Rectal smooth muscle tissue (tissue), 1 donor: ENCODE measurements at regions not wholly inside any gene's neighbourhood (a gene's known extent, or its start where the extent isn't known, plus 50 kb on each side); places are given as distances from the start of the nearest gene placed in this dataset.

Source experiments
- H3K27ac ChIP-seq: one replicate; pipeline ENCODE4 v1.7.0; 2013; ENCODE audit warnings: low read depth, low read length, inconsistent platforms
- H3K27me3 ChIP-seq: one replicate; pipeline ENCODE4 v1.7.0; 2013; ENCODE audit warnings: low read length; ENCODE audit not compliant: control insufficient read depth, insufficient read depth
- H3K36me3 ChIP-seq: one replicate; pipeline ENCODE4 v1.7.0; 2013; ENCODE audit warnings: low read length; ENCODE audit not compliant: control insufficient read depth, insufficient read depth
- H3K4me1 ChIP-seq: one replicate; pipeline ENCODE4 v1.7.0; 2013; ENCODE audit warnings: low read length; ENCODE audit not compliant: control insufficient read depth, insufficient read depth
- H3K4me3 ChIP-seq: one replicate; pipeline ENCODE4 v1.7.0; 2013; ENCODE audit warnings: low read length
- H3K9ac ChIP-seq: one replicate; pipeline ENCODE4 v1.7.0; 2013; ENCODE audit warnings: low read length

DNA sequence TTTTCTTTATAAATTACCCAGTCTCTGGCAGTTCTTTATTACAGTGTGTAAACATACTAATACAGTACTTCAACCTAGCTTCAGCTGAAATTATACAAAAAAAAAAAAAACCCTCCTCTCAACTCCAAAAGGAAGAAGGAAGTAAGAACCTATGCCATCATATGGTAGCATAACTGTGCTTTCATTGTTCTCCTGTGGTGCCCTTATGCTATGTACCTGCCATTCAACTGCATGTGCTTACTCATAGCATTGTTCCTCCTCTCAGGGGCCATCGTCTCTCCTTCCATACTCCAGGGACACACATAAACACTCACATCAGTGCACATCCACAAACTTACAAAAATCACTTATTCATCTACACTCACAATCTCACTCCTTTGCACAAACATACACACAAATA is 470.1 kb upstream of the HS3ST1 start:
- no peaks in the 10 kb centered on the region for H3K4me1 ChIP-seq
- no peak overlapping the region for H3K9ac ChIP-seq
- no peaks in the 10 kb centered on the region for H3K27me3 ChIP-seq
- no peak overlapping the region for H3K27ac ChIP-seq
- no peaks in the 10 kb centered on the region for H3K36me3 ChIP-seq
- no peak overlapping the region for H3K4me3 ChIP-seq

DNA sequence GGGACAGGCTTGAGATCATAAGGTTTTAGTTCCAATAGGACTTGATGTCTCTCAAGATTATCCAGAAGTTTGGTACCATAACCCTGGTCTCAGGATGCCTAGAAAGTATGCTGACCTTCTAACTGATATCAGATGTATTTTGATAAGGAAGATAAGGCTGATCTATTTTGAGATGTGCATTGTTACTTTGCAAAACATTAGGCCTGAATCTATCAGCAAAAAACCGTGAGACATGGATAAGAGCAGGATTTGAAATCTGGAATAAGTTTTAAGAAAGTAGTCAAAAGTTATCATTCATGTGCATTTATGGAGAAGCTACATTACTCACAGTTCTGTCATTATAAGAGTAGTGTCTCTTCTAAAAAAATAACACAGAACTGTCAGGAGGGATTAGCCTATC is 467.1 kb upstream of the HS3ST1 start:
- no peak overlapping the region for H3K9ac ChIP-seq
- no peak overlapping the region for H3K27ac ChIP-seq
- no peak overlapping the region for H3K4me3 ChIP-seq
- H3K4me1 ChIP-seq, result no peaks in the 10 kb centered on the region
- no peaks in the 10 kb centered on the region for H3K36me3 ChIP-seq
- H3K27me3 ChIP-seq, result no peaks in the 10 kb centered on the region

DNA sequence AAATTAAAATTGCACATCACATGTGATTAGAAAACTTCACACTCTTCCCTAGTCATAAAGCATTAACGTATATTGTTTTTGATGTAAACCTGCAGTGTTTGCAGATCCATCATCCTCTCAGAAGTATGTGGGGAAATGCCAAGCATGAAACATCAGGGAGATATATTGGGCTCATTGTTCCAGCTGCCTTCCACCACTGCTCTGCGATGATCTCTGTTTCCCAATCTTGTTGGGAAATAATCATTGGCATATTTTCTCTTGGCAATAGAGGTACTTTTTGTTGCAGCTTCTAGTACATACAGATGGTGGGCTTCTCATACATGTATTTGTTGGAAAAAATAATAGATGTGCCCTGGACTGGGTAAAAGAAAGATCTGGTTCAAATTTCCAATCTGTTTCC is 466.3 kb upstream of the HS3ST1 start:
- Histone ChIP-seq H3K27me3 (no peaks in the 10 kb centered on the region), H3K36me3 (no peaks in the 10 kb centered on the region), H3K4me1 (no peaks in the 10 kb centered on the region), H3K27ac (no peak overlapping the region), H3K9ac (no peak overlapping the region), H3K4me3 (no peak overlapping the region)

DNA sequence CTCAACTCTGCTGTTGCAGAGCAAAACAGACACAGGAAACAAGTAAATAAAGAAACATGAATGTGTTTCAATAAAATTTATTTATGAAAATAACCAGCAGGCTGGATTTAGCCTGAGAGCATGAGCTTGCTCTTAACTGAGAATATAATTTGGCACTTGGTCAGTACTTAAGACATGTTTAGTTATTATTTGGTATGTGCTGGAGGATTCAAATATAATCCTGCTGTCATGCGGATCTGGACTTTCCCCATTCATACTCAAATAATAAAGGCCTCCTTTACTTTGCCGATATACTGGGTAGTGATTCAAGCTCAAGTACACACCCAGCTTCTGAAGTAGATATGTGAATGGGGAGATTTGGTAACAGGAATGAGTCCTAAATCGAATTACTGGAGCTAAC is 465.5 kb upstream of the HS3ST1 start:
- no peak overlapping the region for H3K9ac ChIP-seq
- H3K27me3 ChIP-seq, result no peaks in the 10 kb centered on the region
- H3K27ac ChIP-seq, result no peak overlapping the region
- no peak overlapping the region for H3K4me3 ChIP-seq
- H3K36me3 ChIP-seq, result no peaks in the 10 kb centered on the region
- no peaks in the 10 kb centered on the region for H3K4me1 ChIP-seq

DNA sequence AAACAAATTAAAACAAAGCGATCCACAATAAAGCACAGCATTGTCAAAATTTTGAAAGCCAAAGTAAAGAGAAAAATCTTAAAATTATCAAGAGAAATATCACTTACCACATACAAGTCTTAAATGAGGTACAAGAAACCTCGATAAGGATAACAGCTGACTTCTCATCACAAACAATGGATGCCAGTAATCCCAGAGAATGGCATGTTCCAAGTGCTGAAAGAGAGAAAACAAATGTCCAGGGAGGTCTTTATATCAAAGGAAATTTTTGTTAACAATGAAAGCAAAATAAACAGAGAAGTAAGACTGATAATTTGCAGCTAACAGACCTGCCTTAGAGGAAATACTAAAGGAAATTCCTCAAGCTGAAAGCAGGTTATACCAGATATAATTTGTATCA is 460.4 kb upstream of the HS3ST1 start:
- Histone ChIP-seq H3K4me3 (no peak overlapping the region), H3K27ac (no peak overlapping the region), H3K27me3 (no peaks in the 10 kb centered on the region), H3K9ac (no peak overlapping the region), H3K4me1 (no peaks in the 10 kb centered on the region), H3K36me3 (no peaks in the 10 kb centered on the region)

DNA sequence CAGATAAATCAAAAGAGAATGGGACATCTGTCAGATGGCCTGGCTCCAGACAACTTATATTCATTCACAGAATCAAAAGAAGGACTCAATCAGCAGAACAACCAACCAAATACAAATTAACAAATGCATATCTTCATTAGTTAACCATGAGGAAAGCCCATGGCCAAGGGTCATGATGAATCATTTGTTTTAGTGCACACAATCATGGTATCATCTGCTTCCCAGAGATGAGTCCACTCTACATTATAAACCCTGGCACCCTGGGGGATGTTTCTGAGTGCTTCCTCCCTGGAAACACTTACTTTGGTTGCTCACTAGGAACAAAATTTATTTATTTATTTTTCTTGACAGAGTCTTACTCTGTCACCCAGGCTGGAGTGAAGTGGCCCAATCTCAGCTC is 453.3 kb upstream of the HS3ST1 start:
- Histone ChIP-seq H3K27me3 (no peaks in the 10 kb centered on the region), H3K4me1 (no peaks in the 10 kb centered on the region), H3K27ac (no peak overlapping the region), H3K9ac (no peak overlapping the region), H3K4me3 (no peak overlapping the region), H3K36me3 (no peaks in the 10 kb centered on the region)

DNA sequence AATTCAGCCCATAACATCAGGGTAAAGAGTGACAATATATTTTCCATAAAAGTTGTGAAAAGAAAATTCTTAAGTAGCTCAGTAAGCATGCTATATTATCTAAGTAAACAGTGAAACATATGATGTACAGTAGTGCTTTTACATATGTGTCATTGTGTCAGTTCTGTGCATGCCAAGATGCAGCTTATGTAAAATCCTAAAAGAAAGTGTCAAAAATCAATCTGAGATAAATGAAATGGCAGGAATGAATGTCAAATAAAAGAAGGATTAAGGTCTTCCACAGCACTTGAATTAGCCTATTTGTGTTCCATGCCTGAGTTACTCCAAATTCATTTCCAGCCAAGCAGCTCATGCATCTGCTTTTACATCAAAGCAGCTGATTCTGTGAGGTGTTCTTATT is 452.7 kb upstream of the HS3ST1 start:
- Histone ChIP-seq H3K36me3 (no peaks in the 10 kb centered on the region), H3K4me3 (no peak overlapping the region), H3K4me1 (no peaks in the 10 kb centered on the region), H3K9ac (no peak overlapping the region), H3K27me3 (no peaks in the 10 kb centered on the region), H3K27ac (no peak overlapping the region)

DNA sequence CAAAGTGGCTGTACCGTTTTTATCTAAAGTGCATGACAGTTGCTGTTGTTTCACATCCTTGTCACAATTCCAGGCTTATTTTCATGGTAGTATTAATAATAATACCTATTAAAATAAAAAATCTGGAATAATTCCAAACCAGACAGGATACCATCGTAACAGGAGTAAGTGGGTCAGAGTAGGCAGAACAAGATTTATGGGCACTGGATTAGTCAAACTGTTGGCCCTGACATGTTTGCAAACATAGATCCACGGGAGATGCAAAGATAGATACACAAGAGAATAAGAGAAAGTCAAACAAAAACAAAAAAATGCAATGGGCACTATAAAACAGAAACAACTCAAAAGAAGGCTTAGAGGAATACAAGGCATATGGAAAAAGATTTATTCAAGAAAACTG is 449.5 kb upstream of the HS3ST1 start:
- no peaks in the 10 kb centered on the region for H3K4me1 ChIP-seq
- no peak overlapping the region for H3K9ac ChIP-seq
- H3K4me3 ChIP-seq, result no peak overlapping the region
- no peak overlapping the region for H3K27ac ChIP-seq
- no peaks in the 10 kb centered on the region for H3K36me3 ChIP-seq
- no peaks in the 10 kb centered on the region for H3K27me3 ChIP-seq

DNA sequence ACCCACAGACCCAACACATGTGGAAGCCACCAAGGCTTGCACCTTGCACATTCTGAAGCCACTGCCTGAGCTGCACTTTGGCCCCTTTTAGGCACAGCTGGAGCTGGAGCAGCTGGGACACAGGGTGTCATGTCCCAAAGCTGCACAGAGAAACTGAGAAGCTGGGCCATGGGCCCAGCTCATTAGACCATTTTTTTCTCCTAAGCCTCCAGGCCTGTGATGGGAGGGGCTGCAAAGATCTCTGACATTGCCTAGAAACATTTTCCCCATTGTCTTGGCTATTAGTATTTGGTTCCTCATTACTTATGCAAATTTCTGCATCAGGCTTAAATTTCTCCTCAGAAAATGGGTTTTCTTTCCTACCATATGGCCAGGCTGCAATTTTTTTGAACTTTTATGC is 447.4 kb upstream of the HS3ST1 start:
- no peak overlapping the region for H3K27ac ChIP-seq
- no peaks in the 10 kb centered on the region for H3K36me3 ChIP-seq
- no peak overlapping the region for H3K9ac ChIP-seq
- no peaks in the 10 kb centered on the region for H3K27me3 ChIP-seq
- no peaks in the 10 kb centered on the region for H3K4me1 ChIP-seq
- no peak overlapping the region for H3K4me3 ChIP-seq

DNA sequence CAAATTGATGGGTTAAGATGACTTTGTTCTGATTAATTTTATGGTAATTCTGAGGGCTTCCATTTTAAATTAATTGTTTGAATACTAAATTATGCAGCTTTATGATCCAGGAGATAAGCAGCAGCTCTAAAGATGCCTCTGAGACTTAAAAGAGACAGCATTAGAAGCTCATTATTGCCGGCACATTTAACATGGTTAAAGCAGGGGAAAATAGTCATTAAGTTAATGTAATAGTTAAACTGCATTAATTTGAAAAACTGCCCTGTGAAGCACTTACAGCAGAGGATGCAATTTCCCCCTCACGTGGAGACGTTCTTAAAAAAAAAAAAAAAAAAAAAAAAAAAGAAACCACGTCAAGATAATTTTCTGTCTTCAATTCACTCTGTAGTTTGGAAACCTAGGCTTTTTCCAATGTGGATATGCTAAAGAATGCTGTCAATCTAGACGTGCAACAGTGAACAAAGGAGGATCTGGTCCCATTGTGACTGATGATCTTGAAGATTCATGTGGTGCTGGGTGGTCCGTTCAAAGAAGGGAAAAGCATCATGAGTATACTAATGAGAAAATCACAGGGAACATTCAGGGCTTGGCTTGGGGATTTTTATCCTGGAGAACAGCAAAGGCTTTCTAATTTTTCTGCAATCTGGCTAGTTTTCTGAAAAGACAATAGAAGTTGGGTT is 440.6 kb upstream of the HS3ST1 start:
- Histone ChIP-seq H3K27ac (no peak overlapping the region), H3K27me3 (no peaks in the 10 kb centered on the region), H3K36me3 (no peaks in the 10 kb centered on the region), H3K4me3 (no peak overlapping the region), H3K4me1 (no peaks in the 10 kb centered on the region), H3K9ac (no peak overlapping the region)

DNA sequence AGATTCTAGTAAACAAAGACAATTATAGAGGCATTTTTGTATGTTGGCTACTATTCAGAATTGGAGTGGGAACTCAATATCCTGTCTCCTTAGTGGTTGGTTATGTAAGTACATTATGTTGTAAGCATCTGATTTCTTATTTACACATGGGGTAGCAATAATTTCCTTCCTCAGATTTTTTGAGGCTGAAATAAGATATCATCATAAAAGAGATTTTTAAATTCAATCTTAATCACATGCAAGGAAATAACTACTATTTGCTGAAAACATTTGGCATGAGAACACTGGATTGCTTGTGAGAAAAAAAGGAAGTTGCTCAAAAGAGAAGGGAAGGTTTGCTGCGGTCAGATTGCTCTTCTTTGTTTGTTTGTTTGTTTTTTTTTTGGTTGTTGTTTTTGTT is 437.7 kb upstream of the HS3ST1 start:
- H3K9ac ChIP-seq, result no peak overlapping the region
- H3K27me3 ChIP-seq, result no peaks in the 10 kb centered on the region
- no peaks in the 10 kb centered on the region for H3K4me1 ChIP-seq
- H3K27ac ChIP-seq, result no peak overlapping the region
- H3K4me3 ChIP-seq, result no peak overlapping the region
- H3K36me3 ChIP-seq, result no peaks in the 10 kb centered on the region

DNA sequence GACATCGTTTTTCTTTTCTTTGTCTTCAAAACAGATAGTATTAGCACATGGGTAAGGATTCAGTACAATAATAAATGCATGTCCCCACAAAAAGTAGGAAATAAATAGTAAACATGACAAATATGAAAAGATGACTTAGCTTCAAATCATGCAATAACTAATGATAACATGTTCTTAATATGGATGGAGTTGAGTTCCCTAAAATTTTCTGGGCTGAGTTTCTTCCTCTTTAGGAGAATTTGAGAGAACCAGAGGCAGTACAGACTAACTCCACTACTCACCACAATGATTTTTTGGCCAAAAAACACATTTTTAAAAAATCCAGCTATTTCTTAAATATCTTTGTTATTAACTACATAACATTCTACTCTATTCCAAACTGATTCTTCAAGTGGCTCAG is 432.3 kb upstream of the HS3ST1 start:
- H3K27me3 ChIP-seq, result no peaks in the 10 kb centered on the region
- no peak overlapping the region for H3K27ac ChIP-seq
- no peak overlapping the region for H3K4me3 ChIP-seq
- H3K9ac ChIP-seq, result no peak overlapping the region
- H3K4me1 ChIP-seq, result no peaks in the 10 kb centered on the region
- H3K36me3 ChIP-seq, result no peaks in the 10 kb centered on the region

DNA sequence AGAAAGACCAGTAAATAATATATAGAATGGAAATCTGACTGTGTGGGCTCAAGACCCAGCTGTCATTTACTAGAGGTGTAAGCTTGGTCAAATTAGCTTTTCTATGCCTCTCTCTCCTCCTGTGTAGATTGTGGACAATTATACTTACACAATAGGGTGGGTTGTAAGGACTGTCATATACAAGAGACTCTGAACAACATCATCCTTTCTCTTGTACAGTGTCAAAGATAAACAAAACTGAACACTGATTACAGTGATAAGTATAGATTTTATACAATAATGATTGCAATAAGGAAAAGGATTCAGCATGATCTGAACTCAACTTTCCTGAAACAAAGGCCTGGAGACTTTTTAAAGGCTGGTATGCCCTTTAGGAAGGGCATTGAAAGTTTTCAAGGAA is 429.2 kb upstream of the HS3ST1 start:
- Histone ChIP-seq H3K9ac (no peak overlapping the region), H3K4me1 (no peaks in the 10 kb centered on the region), H3K36me3 (no peaks in the 10 kb centered on the region), H3K27ac (no peak overlapping the region), H3K4me3 (no peak overlapping the region), H3K27me3 (no peaks in the 10 kb centered on the region)
